ENCODE measurements at regions not wholly inside any gene's neighbourhood (a gene's known extent, or its start where the extent isn't known, plus 50 kb on each side); places are given as distances from the start of the nearest gene placed in this dataset.
"Not testable (repeated sequence)": the region's sequence is repeated elsewhere in the genome, so short reads cannot be mapped to it uniquely, and the experiment has no call there.

GRCh38 chr2:87621139-87621538, 126.7 kb upstream of the PLGLB2 start:
- H3K4me2 ChIP-seq (ENCODE audit: control insufficient read depth, extremely low read depth, insufficient read depth, low read depth, low read length); H2AFZ ChIP-seq (ENCODE audit: control insufficient read depth, low read length); H3K27ac ChIP-seq (ENCODE audit: control insufficient read depth, insufficient read depth, low read length); H4K20me1 ChIP-seq (ENCODE audit: control insufficient read depth, extremely low read depth, insufficient read depth, low read length); H3K9me3 ChIP-seq (ENCODE audit: control insufficient read depth, low read depth, low read length); H3K27me3 ChIP-seq (ENCODE audit: control insufficient read depth, extremely low read depth, insufficient read depth, low read length); H3K9ac ChIP-seq (ENCODE audit: control insufficient read depth, extremely low read depth, insufficient read depth, low read length); H3K4me1 ChIP-seq (ENCODE audit: control insufficient read depth, extremely low read depth, insufficient read depth, low read length); dilution Hi-C loops (cut with MboI; ENCODE audit: extremely low pct_ligation_motif_present, low sequenced_read_pairs); DNase-seq (ENCODE audit: low read depth, low spot score); H3K9me1 ChIP-seq (ENCODE audit: control insufficient read depth, extremely low read depth, insufficient read depth, low read length); H3K4me3 ChIP-seq (ENCODE audit: control insufficient read depth in 2 of 3, extremely low read depth in 1 of 3, insufficient read depth in 2 of 3, low read depth in 1 of 3, low read length in 3 of 3); H3K79me2 ChIP-seq (ENCODE audit: control insufficient read depth, insufficient read depth, low read length); H3K36me3 ChIP-seq (ENCODE audit: control insufficient read depth in 2 of 2, extremely low read depth in 1 of 2, insufficient read depth in 2 of 2, low read length in 2 of 2): not testable (repeated sequence)
- FAIRE-seq = peak; percentile 99

- H3K4me3 ChIP-seq (ENCODE audit: control insufficient read depth in 2 of 3, extremely low read depth in 1 of 3, insufficient read depth in 2 of 3, low read depth in 1 of 3, low read length in 3 of 3); dilution Hi-C loops (cut with MboI; ENCODE audit: extremely low pct_ligation_motif_present, low sequenced_read_pairs); H3K9me1 ChIP-seq (ENCODE audit: control insufficient read depth, extremely low read depth, insufficient read depth, low read length); DNase-seq (ENCODE audit: low read depth, low spot score); H3K27me3 ChIP-seq (ENCODE audit: control insufficient read depth, extremely low read depth, insufficient read depth, low read length); H3K27ac ChIP-seq (ENCODE audit: control insufficient read depth, insufficient read depth, low read length); H4K20me1 ChIP-seq (ENCODE audit: control insufficient read depth, extremely low read depth, insufficient read depth, low read length); H3K9ac ChIP-seq (ENCODE audit: control insufficient read depth, extremely low read depth, insufficient read depth, low read length); H2AFZ ChIP-seq (ENCODE audit: control insufficient read depth, low read length); H3K36me3 ChIP-seq (ENCODE audit: control insufficient read depth in 2 of 2, extremely low read depth in 1 of 2, insufficient read depth in 2 of 2, low read length in 2 of 2); H3K79me2 ChIP-seq (ENCODE audit: control insufficient read depth, insufficient read depth, low read length); H3K4me2 ChIP-seq (ENCODE audit: control insufficient read depth, extremely low read depth, insufficient read depth, low read depth, low read length); H3K9me3 ChIP-seq (ENCODE audit: control insufficient read depth, low read depth, low read length); H3K4me1 ChIP-seq (ENCODE audit: control insufficient read depth, extremely low read depth, insufficient read depth, low read length); FAIRE-seq: not testable (repeated sequence)
Measured at GRCh38 chr2:87622720-87623119, 125.2 kb upstream of the PLGLB2 start.

GRCh38 chr2:87629491-87630458, 118.1 kb upstream of the PLGLB2 start:
- H3K36me3 ChIP-seq (ENCODE audit: control insufficient read depth in 2 of 2, extremely low read depth in 1 of 2, insufficient read depth in 2 of 2, low read length in 2 of 2); H3K9me1 ChIP-seq (ENCODE audit: control insufficient read depth, extremely low read depth, insufficient read depth, low read length); H3K9me3 ChIP-seq (ENCODE audit: control insufficient read depth, low read depth, low read length); H3K4me2 ChIP-seq (ENCODE audit: control insufficient read depth, extremely low read depth, insufficient read depth, low read depth, low read length); H3K4me1 ChIP-seq (ENCODE audit: control insufficient read depth, extremely low read depth, insufficient read depth, low read length); H3K27me3 ChIP-seq (ENCODE audit: control insufficient read depth, extremely low read depth, insufficient read depth, low read length); H3K4me3 ChIP-seq (ENCODE audit: control insufficient read depth in 2 of 3, extremely low read depth in 1 of 3, insufficient read depth in 2 of 3, low read depth in 1 of 3, low read length in 3 of 3); H4K20me1 ChIP-seq (ENCODE audit: control insufficient read depth, extremely low read depth, insufficient read depth, low read length); H3K27ac ChIP-seq (ENCODE audit: control insufficient read depth, insufficient read depth, low read length); dilution Hi-C loops (cut with MboI; ENCODE audit: extremely low pct_ligation_motif_present, low sequenced_read_pairs); H3K79me2 ChIP-seq (ENCODE audit: control insufficient read depth, insufficient read depth, low read length); H2AFZ ChIP-seq (ENCODE audit: control insufficient read depth, low read length); H3K9ac ChIP-seq (ENCODE audit: control insufficient read depth, extremely low read depth, insufficient read depth, low read length): not testable (repeated sequence)
- FAIRE-seq (peak; percentile 51), DNase-seq (ENCODE audit: low read depth, low spot score) (peak; percentile 54)

GRCh38 chr2:87630892-87631291, 117.0 kb upstream of the PLGLB2 start:
- H3K4me3 ChIP-seq (ENCODE audit: control insufficient read depth in 2 of 3, extremely low read depth in 1 of 3, insufficient read depth in 2 of 3, low read depth in 1 of 3, low read length in 3 of 3); H3K9me1 ChIP-seq (ENCODE audit: control insufficient read depth, extremely low read depth, insufficient read depth, low read length); dilution Hi-C loops (cut with MboI; ENCODE audit: extremely low pct_ligation_motif_present, low sequenced_read_pairs); H3K36me3 ChIP-seq (ENCODE audit: control insufficient read depth in 2 of 2, extremely low read depth in 1 of 2, insufficient read depth in 2 of 2, low read length in 2 of 2); H3K79me2 ChIP-seq (ENCODE audit: control insufficient read depth, insufficient read depth, low read length); H3K9me3 ChIP-seq (ENCODE audit: control insufficient read depth, low read depth, low read length); H3K4me2 ChIP-seq (ENCODE audit: control insufficient read depth, extremely low read depth, insufficient read depth, low read depth, low read length); H4K20me1 ChIP-seq (ENCODE audit: control insufficient read depth, extremely low read depth, insufficient read depth, low read length); FAIRE-seq; DNase-seq (ENCODE audit: low read depth, low spot score); H3K27me3 ChIP-seq (ENCODE audit: control insufficient read depth, extremely low read depth, insufficient read depth, low read length); H3K4me1 ChIP-seq (ENCODE audit: control insufficient read depth, extremely low read depth, insufficient read depth, low read length); H2AFZ ChIP-seq (ENCODE audit: control insufficient read depth, low read length); H3K9ac ChIP-seq (ENCODE audit: control insufficient read depth, extremely low read depth, insufficient read depth, low read length); H3K27ac ChIP-seq (ENCODE audit: control insufficient read depth, insufficient read depth, low read length): not testable (repeated sequence)

GRCh38 chr2:87631402-87631801, 116.5 kb upstream of the PLGLB2 start:
- dilution Hi-C loops (cut with MboI; ENCODE audit: extremely low pct_ligation_motif_present, low sequenced_read_pairs); H3K4me3 ChIP-seq (ENCODE audit: control insufficient read depth in 2 of 3, extremely low read depth in 1 of 3, insufficient read depth in 2 of 3, low read depth in 1 of 3, low read length in 3 of 3); DNase-seq (ENCODE audit: low read depth, low spot score); H3K9ac ChIP-seq (ENCODE audit: control insufficient read depth, extremely low read depth, insufficient read depth, low read length); H3K9me3 ChIP-seq (ENCODE audit: control insufficient read depth, low read depth, low read length); FAIRE-seq; H3K27me3 ChIP-seq (ENCODE audit: control insufficient read depth, extremely low read depth, insufficient read depth, low read length); H3K36me3 ChIP-seq (ENCODE audit: control insufficient read depth in 2 of 2, extremely low read depth in 1 of 2, insufficient read depth in 2 of 2, low read length in 2 of 2); H3K79me2 ChIP-seq (ENCODE audit: control insufficient read depth, insufficient read depth, low read length); H3K9me1 ChIP-seq (ENCODE audit: control insufficient read depth, extremely low read depth, insufficient read depth, low read length); H2AFZ ChIP-seq (ENCODE audit: control insufficient read depth, low read length); H4K20me1 ChIP-seq (ENCODE audit: control insufficient read depth, extremely low read depth, insufficient read depth, low read length); H3K4me2 ChIP-seq (ENCODE audit: control insufficient read depth, extremely low read depth, insufficient read depth, low read depth, low read length); H3K4me1 ChIP-seq (ENCODE audit: control insufficient read depth, extremely low read depth, insufficient read depth, low read length); H3K27ac ChIP-seq (ENCODE audit: control insufficient read depth, insufficient read depth, low read length): not testable (repeated sequence)
